Nephron (organoid): ENCODE measurements at regions not wholly inside any gene's neighbourhood (a gene's known extent, or its start where the extent isn't known, plus 50 kb on each side); places are given as distances from the start of the nearest gene placed in this dataset.

Experiments used
- H3K27ac Mint-ChIP-seq, 3 experiments: 2 replicates each; pipeline ENCODE4 v1.8.0; 2020; ENCODE audit warnings: mixed read lengths in 3 of 3, mild to moderate bottlenecking in 2 of 3, moderate library complexity in 1 of 3
- H3K27me3 Mint-ChIP-seq: 2 replicates; pipeline ENCODE4 v1.8.0; 2021; ENCODE audit warnings: low read depth, mild to moderate bottlenecking, moderate library complexity, mixed read lengths
- H3K36me3 Mint-ChIP-seq: 2 replicates; pipeline ENCODE4 v1.8.0; 2020; ENCODE audit warnings: low read depth, mixed read lengths
- H3K4me1 Mint-ChIP-seq: 2 replicates; pipeline ENCODE4 v1.8.0; 2020; ENCODE audit warnings: mixed read lengths
- H3K4me3 Mint-ChIP-seq, 3 experiments: 2 replicates each; pipeline ENCODE4 v1.8.0; 2020; ENCODE audit warnings: mild to moderate bottlenecking in 3 of 3, mixed read lengths in 3 of 3, moderate library complexity in 2 of 3
- H3K9me3 Mint-ChIP-seq: 2 replicates; pipeline ENCODE4 v1.8.0; 2020; ENCODE audit warnings: mixed read lengths
- TF ChIP-seq, protein P1 (sequence below), 3 experiments: fragments of 200-600 bp; sonication (generic); IDR thresholded peaks; one replicate each; pipeline ENCODE4 v1.5.0; 2021; ENCODE audit warnings: antibody characterized with exemption in 3 of 3; ENCODE audit not compliant: unreplicated experiment in 3 of 3

GRCh38 chr3:111418391-111418790, 123.6 kb upstream of the CD96 start:
- H3K36me3 Mint-ChIP-seq, result no peaks in the 10 kb centered on the region
- TF ChIP-seq, protein P1, sequence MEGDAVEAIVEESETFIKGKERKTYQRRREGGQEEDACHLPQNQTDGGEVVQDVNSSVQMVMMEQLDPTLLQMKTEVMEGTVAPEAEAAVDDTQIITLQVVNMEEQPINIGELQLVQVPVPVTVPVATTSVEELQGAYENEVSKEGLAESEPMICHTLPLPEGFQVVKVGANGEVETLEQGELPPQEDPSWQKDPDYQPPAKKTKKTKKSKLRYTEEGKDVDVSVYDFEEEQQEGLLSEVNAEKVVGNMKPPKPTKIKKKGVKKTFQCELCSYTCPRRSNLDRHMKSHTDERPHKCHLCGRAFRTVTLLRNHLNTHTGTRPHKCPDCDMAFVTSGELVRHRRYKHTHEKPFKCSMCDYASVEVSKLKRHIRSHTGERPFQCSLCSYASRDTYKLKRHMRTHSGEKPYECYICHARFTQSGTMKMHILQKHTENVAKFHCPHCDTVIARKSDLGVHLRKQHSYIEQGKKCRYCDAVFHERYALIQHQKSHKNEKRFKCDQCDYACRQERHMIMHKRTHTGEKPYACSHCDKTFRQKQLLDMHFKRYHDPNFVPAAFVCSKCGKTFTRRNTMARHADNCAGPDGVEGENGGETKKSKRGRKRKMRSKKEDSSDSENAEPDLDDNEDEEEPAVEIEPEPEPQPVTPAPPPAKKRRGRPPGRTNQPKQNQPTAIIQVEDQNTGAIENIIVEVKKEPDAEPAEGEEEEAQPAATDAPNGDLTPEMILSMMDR (IDR thresholded peaks at IDR 0.05; ENCODE audit: unreplicated experiment in 3 of 3), result no peak
- no peak overlapping the region for H3K27ac Mint-ChIP-seq
- peaks cover 14% of the 10 kb centered on the region for H3K9me3 Mint-ChIP-seq
- H3K4me1 Mint-ChIP-seq, result no peaks in the 10 kb centered on the region
- H3K4me3 Mint-ChIP-seq, result no peak overlapping the region
- no peaks in the 10 kb centered on the region for H3K27me3 Mint-ChIP-seq

GRCh38 chr3:111428301-111428700, 113.7 kb upstream of the CD96 start:
- Mint-ChIP-seq H3K9me3 (peaks cover 23% of the 10 kb centered on the region), H3K4me3 (no peak overlapping the region), H3K36me3 (no peaks in the 10 kb centered on the region), H3K27me3 (no peaks in the 10 kb centered on the region), H3K27ac (no peak overlapping the region), H3K4me1 (no peaks in the 10 kb centered on the region)
- TF ChIP-seq, protein P1 (IDR thresholded peaks at IDR 0.05; ENCODE audit: unreplicated experiment in 3 of 3), result no peak

DNA sequence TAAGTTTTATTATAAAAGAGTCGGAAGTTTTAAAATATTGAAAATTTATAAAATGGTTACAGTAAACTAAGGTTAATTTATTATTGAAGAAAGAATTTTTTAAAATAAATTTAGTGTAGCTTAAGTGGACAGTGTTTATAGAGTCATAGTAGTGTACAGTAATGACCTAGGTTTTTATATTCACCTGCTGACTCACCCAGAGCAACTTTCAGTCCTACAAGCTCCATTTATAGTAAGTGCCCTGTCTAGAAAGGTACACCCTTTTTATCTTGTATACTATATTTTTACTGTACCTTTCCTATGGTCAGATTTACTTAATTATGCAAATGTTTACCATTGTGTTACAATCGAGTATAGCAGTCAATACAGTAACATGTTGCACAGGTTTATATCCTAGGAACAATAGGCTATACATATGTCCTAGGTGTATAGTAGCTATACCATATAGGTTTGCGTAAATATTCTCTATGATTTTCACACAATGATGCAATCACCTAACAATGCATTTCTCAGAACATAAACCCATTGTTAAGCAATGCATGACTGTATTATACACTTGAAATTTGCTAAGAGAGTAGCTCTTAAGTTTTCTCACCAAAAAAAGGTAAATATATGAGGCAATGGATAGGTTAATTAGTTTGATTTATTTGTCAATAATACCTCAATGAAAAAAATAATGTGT, 106.9 kb upstream of the CD96 start:
- Mint-ChIP-seq H3K36me3 (no peaks in the 10 kb centered on the region), H3K27me3 (no peaks in the 10 kb centered on the region), H3K4me1 (no peaks in the 10 kb centered on the region), H3K27ac (no peak overlapping the region), H3K4me3 (no peak overlapping the region), H3K9me3 (peaks cover 7% of the 10 kb centered on the region)
- TF ChIP-seq, protein P1 (IDR thresholded peaks at IDR 0.05; ENCODE audit: unreplicated experiment in 3 of 3), result no peak

- peaks cover 10% of the 10 kb centered on the region for H3K9me3 Mint-ChIP-seq
- TF ChIP-seq, protein P1 (IDR thresholded peaks at IDR 0.05; ENCODE audit: unreplicated experiment in 3 of 3), result no peak
- H3K27ac Mint-ChIP-seq, result no peak overlapping the region
- H3K36me3 Mint-ChIP-seq, result no peaks in the 10 kb centered on the region
- no peaks in the 10 kb centered on the region for H3K4me1 Mint-ChIP-seq
- no peak overlapping the region for H3K4me3 Mint-ChIP-seq
- H3K27me3 Mint-ChIP-seq, result peaks cover 3% of the 10 kb centered on the region
Observed at GRCh38 chr3:111438283-111438682, 103.7 kb upstream of the CD96 start.

- no peak overlapping the region for H3K27ac Mint-ChIP-seq
- no peaks in the 10 kb centered on the region for H3K27me3 Mint-ChIP-seq
- H3K4me3 Mint-ChIP-seq, result no peak overlapping the region
Observed at GRCh38 chr3:111454551-111454950, 87.4 kb upstream of the CD96 start.

More at GRCh38 chr3:111454551-111454950, 87.4 kb upstream of the CD96 start:
- Mint-ChIP-seq H3K36me3 (no peaks in the 10 kb centered on the region), H3K9me3 (peaks cover 18% of the 10 kb centered on the region), H3K4me1 (no peaks in the 10 kb centered on the region)
- TF ChIP-seq, protein P1 (IDR thresholded peaks at IDR 0.05; ENCODE audit: unreplicated experiment in 3 of 3), result no peak
